ENCODE measurements at regions not wholly inside any gene's neighbourhood (a gene's known extent, or its start where the extent isn't known, plus 50 kb on each side); places are given as distances from the start of the nearest gene placed in this dataset.

- TF ChIP-seq TAF1 (IDR thresholded peaks at IDR 0.05; ENCODE audit: borderline replicate concordance, insufficient read depth, low read length) (no peak), SIN3A (IDR thresholded peaks at IDR 0.05; ENCODE audit: borderline replicate concordance, insufficient read depth, low read length) (no peak), REST (IDR thresholded peaks at IDR 0.05; ENCODE audit: insufficient read depth in 1 of 2, low read depth in 2 of 2, low read length in 2 of 2) (no peak), POLR2AphosphoS5 (IDR thresholded peaks at IDR 0.05; ENCODE audit: low read depth, low read length) (no peak), FOXP2 (optimal IDR thresholded peaks at IDR 0.05; ENCODE audit: borderline replicate concordance, extremely low read depth, extremely low read length, insufficient read depth) (no peak)
Observed at GRCh38 chr2:16351137-16351536, 314.5 kb downstream of the CYRIA start.

GRCh38 chr2:16350211-16350610 lies 315.4 kb downstream of the CYRIA start:
- no peak for TF ChIP-seq SIN3A (IDR thresholded peaks at IDR 0.05; ENCODE audit: borderline replicate concordance, insufficient read depth, low read length)
- no peak for TF ChIP-seq POLR2AphosphoS5 (IDR thresholded peaks at IDR 0.05; ENCODE audit: low read depth, low read length)
- no peak for TF ChIP-seq TAF1 (IDR thresholded peaks at IDR 0.05; ENCODE audit: borderline replicate concordance, insufficient read depth, low read length)

DNA sequence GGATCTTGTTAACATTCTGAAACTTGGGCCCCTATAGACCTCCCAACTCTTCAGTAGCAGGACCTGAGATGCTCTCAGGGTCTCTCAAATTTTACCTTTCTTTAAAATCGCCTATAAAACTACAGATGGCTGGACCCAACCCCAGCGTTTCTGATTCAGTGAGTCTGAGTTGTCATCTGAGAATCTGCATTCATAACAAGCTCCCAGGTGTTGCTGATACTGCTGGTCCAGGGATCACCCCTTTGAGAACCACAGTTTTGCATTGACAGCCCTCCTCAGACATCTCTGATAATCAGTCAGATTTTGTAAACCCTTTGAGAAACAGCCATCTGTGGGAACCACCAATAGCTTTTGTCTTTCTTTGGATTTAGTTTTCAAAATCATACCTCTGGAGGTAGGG lies 315.8 kb downstream of the CYRIA start:
- no peak for TF ChIP-seq SIN3A (IDR thresholded peaks at IDR 0.05; ENCODE audit: borderline replicate concordance, insufficient read depth, low read length)
- TF ChIP-seq REST (IDR thresholded peaks at IDR 0.05; ENCODE audit: insufficient read depth in 1 of 2, low read depth in 2 of 2, low read length in 2 of 2): no peak
- TF ChIP-seq FOXP2 (optimal IDR thresholded peaks at IDR 0.05; ENCODE audit: borderline replicate concordance, extremely low read depth, extremely low read length, insufficient read depth): no peak

- no peak for TF ChIP-seq SIN3A (IDR thresholded peaks at IDR 0.05; ENCODE audit: borderline replicate concordance, insufficient read depth, low read length)
- no peak for TF ChIP-seq FOXP2 (optimal IDR thresholded peaks at IDR 0.05; ENCODE audit: borderline replicate concordance, extremely low read depth, extremely low read length, insufficient read depth)
- no peak for TF ChIP-seq REST (IDR thresholded peaks at IDR 0.05; ENCODE audit: insufficient read depth in 1 of 2, low read depth in 2 of 2, low read length in 2 of 2)
- TF ChIP-seq TAF1 (IDR thresholded peaks at IDR 0.05; ENCODE audit: borderline replicate concordance, insufficient read depth, low read length): no peak
- no peak for TF ChIP-seq POLR2AphosphoS5 (IDR thresholded peaks at IDR 0.05; ENCODE audit: low read depth, low read length)
Observed at GRCh38 chr2:16348821-16349515, 316.7 kb downstream of the CYRIA start.

- TF ChIP-seq REST (IDR thresholded peaks at IDR 0.05; ENCODE audit: insufficient read depth in 1 of 2, low read depth in 2 of 2, low read length in 2 of 2) (no peak), POLR2AphosphoS5 (IDR thresholded peaks at IDR 0.05; ENCODE audit: low read depth, low read length) (no peak), FOXP2 (optimal IDR thresholded peaks at IDR 0.05; ENCODE audit: borderline replicate concordance, extremely low read depth, extremely low read length, insufficient read depth) (no peak), SIN3A (IDR thresholded peaks at IDR 0.05; ENCODE audit: borderline replicate concordance, insufficient read depth, low read length) (no peak), TAF1 (IDR thresholded peaks at IDR 0.05; ENCODE audit: borderline replicate concordance, insufficient read depth, low read length) (no peak)
Observed at GRCh38 chr2:16346671-16347070, 319.0 kb downstream of the CYRIA start.
